OCI-LY7 (cell line): ENCODE measurements at regions not wholly inside any gene's neighbourhood (a gene's known extent, or its start where the extent isn't known, plus 50 kb on each side); places are given as distances from the start of the nearest gene placed in this dataset.

Source experiments
- BruUV-seq: library from RNA; stranded (reverse); fragments of 400-500 nt; replicated peaks from 2 replicates; lab custom pipeline; 2021; lab: Mats Ljungman, UMichigan
- CTCF ChIA-PET: fragments of 300-600 bp; sonication (Branson Sonifier 250); formaldehyde crosslinking; loops from one replicate; lab custom pipeline; 2022; ENCODE audit warnings: antibody characterized with exemption; ENCODE audit not compliant: unreplicated experiment; lab: Charles Lee
- POLR2A ChIA-PET: fragments of 300-600 bp; sonication (Branson Sonifier 250); formaldehyde crosslinking; loops from one replicate; lab custom pipeline; 2022; ENCODE audit warnings: antibody characterized with exemption; lab: Charles Lee
- DNase-seq: peaks from one replicate; pipeline ENCODE4 v3.0.0-alpha.2; 2015; ENCODE audit warnings: low spot score
- H2AFZ ChIP-seq: fragments of 200-600 bp; sonication (generic), shearing (Covaris generic); 2 replicates; pipeline ENCODE4 v1.6.1; 2014; ENCODE audit warnings: mild to moderate bottlenecking, antibody characterized with exemption, low read length, moderate library complexity
- H3K27ac ChIP-seq: fragments of 200-600 bp; sonication (generic); 2 replicates; pipeline ENCODE4 v1.5.1; 2014; ENCODE audit warnings: mixed run types, low read depth, mild to moderate bottlenecking, moderate library complexity, low read length, inconsistent platforms; ENCODE audit not compliant: poor library complexity, severe bottlenecking
- H3K36me3 ChIP-seq: fragments of 200-600 bp; sonication (generic); 2 replicates; pipeline ENCODE4 v1.6.1; 2014; ENCODE audit warnings: mild to moderate bottlenecking, antibody characterized with exemption, low read length, moderate library complexity, mixed read lengths; ENCODE audit not compliant: insufficient read depth
- H3K4me1 ChIP-seq: fragments of 200-600 bp; sonication (generic); 2 replicates; pipeline ENCODE4 v1.5.1; 2014; ENCODE audit warnings: mild to moderate bottlenecking, low read length; ENCODE audit not compliant: insufficient read depth, poor library complexity, severe bottlenecking
- H3K4me2 ChIP-seq: fragments of 200-600 bp; sonication (generic); 2 replicates; pipeline ENCODE4 v1.6.1; 2014; ENCODE audit warnings: mild to moderate bottlenecking, low read length
- H3K4me3 ChIP-seq: fragments of 200-600 bp; sonication (generic); 2 replicates; pipeline ENCODE4 v1.5.1; 2014; ENCODE audit warnings: mild to moderate bottlenecking, low read depth, low read length; ENCODE audit not compliant: poor library complexity, severe bottlenecking
- H3K79me2 ChIP-seq: fragments of 200-600 bp; sonication (generic); 2 replicates; pipeline ENCODE4 v1.6.1; 2016; ENCODE audit warnings: low read depth, mild to moderate bottlenecking, low read length, moderate library complexity, mixed read lengths; ENCODE audit not compliant: insufficient read depth
- H3K9me2 ChIP-seq: fragments of 200-600 bp; sonication (generic); 2 replicates; pipeline ENCODE4 v1.6.1; 2016; ENCODE audit warnings: mild to moderate bottlenecking, low read length, mixed read lengths; ENCODE audit not compliant: insufficient read depth
- H3K9me3 ChIP-seq: fragments of 200-600 bp; sonication (generic); 2 replicates; pipeline ENCODE4 v1.6.1; 2014; ENCODE audit warnings: mild to moderate bottlenecking, mixed run types, low read length, mixed read lengths
- H4K20me1 ChIP-seq: fragments of 200-600 bp; sonication (generic); 2 replicates; pipeline ENCODE4 v1.6.1; 2014; ENCODE audit warnings: mild to moderate bottlenecking, antibody characterized with exemption, low read length, moderate library complexity, mixed read lengths; ENCODE audit not compliant: insufficient read depth
- EZH2phosphoT487 ChIP-seq: fragments of 200-600 bp; sonication (generic); IDR thresholded peaks from 2 replicates; pipeline ENCODE4 v1.6.1; 2018; ENCODE audit warnings: low read depth, borderline replicate concordance, mild to moderate bottlenecking, mixed run types, antibody characterized with exemption, low read length, moderate library complexity, mixed read lengths
- intact Hi-C: fragments of 100-400 bp; cut with micrococcal nuclease; formaldehyde crosslinking; loops from one replicate; pipeline ENCODE4 v1.10.0; 2022; ENCODE audit not compliant: unreplicated experiment
- TF ChIP-seq, protein P1 (sequence below): fragments of 200-600 bp; sonication (generic); conservative IDR thresholded peaks from 2 replicates; pipeline ENCODE4 v1.5.1; 2014; ENCODE audit warnings: mild to moderate bottlenecking, antibody characterized with exemption, low read length, moderate library complexity, mixed read lengths

DNA sequence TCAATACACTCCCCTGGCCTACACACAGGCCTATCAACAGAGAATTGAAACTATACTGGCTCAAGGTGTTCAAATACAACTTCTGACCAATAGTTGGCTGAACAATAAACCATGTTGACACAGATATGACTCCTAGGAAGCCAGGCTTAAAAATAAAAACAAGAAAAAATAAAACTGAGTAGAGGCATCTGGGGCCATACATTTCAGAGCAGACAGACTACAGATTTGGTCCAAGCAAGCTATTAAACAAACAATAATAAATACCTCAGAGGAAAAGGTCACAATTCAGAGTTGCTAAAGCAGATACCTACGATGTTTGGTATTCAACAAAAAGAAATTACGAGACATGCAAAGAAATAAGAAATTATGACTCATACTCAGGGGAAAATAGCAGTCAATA is 132.8 kb upstream of the ACVR2A start:
- no peaks in the 10 kb centered on the region for H3K9me3 ChIP-seq
- intact Hi-C loops, result no loop called here
- no peak overlapping the region for H3K4me3 ChIP-seq
- DNase-seq, result no peak
- no peaks in the 10 kb centered on the region for H3K4me1 ChIP-seq
- no peak overlapping the region for H2AFZ ChIP-seq
- ChIA-PET POLR2A (interaction anchor here (0.6 to 1.1 kb wide), 3 partner anchors 13 to 822 kb away, joined by 3 to 5 read pairs (median 3); no protein-coding TSS in a partner anchor), CTCF (no interaction called here)
- no peaks in the 10 kb centered on the region for H3K79me2 ChIP-seq
- no peak overlapping the region for H3K4me2 ChIP-seq
- no peak overlapping the region for H3K27ac ChIP-seq
- H3K36me3 ChIP-seq, result no peaks in the 10 kb centered on the region
- H3K9me2 ChIP-seq, result no peaks in the 10 kb centered on the region
- no TSS peak for BruUV-seq
- TF ChIP-seq, protein P1, sequence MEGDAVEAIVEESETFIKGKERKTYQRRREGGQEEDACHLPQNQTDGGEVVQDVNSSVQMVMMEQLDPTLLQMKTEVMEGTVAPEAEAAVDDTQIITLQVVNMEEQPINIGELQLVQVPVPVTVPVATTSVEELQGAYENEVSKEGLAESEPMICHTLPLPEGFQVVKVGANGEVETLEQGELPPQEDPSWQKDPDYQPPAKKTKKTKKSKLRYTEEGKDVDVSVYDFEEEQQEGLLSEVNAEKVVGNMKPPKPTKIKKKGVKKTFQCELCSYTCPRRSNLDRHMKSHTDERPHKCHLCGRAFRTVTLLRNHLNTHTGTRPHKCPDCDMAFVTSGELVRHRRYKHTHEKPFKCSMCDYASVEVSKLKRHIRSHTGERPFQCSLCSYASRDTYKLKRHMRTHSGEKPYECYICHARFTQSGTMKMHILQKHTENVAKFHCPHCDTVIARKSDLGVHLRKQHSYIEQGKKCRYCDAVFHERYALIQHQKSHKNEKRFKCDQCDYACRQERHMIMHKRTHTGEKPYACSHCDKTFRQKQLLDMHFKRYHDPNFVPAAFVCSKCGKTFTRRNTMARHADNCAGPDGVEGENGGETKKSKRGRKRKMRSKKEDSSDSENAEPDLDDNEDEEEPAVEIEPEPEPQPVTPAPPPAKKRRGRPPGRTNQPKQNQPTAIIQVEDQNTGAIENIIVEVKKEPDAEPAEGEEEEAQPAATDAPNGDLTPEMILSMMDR, result no peak
- TF ChIP-seq EZH2phosphoT487, result no peak
- no peaks in the 10 kb centered on the region for H4K20me1 ChIP-seq

DNA sequence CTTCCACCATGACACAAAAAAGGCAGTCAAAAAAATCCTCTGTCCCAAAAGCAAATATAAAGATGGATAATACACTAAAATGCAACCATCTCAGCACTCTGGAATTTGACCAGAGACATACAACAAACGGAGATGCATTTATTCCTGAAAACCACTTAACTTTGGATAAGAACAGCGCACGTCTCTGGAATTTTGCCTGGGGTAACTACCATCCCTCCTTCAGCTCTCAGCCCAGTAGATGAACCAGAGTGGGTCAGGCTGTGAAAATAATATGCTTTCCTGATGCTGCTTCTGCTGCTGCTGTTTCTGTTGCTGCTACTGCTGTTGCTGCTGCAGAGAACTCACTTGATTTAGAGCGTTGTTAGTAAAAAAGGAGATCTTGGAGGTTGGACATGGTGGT is 133.8 kb upstream of the ACVR2A start:
- Histone ChIP-seq H3K27ac (no peak overlapping the region), H3K4me1 (no peaks in the 10 kb centered on the region), H3K4me2 (no peak overlapping the region), H3K36me3 (no peaks in the 10 kb centered on the region), H4K20me1 (no peaks in the 10 kb centered on the region), H3K9me2 (no peaks in the 10 kb centered on the region), H3K4me3 (no peak overlapping the region), H2AFZ (no peak overlapping the region), H3K9me3 (no peaks in the 10 kb centered on the region), H3K79me2 (no peaks in the 10 kb centered on the region)
- intact Hi-C loops, result no loop called here
- no peak for TF ChIP-seq EZH2phosphoT487
- TF ChIP-seq, protein P1, result no peak
- POLR2A ChIA-PET, result no interaction called here
- DNase-seq, result no peak
- BruUV-seq, result no TSS peak
- CTCF ChIA-PET, result no interaction called here

DNA sequence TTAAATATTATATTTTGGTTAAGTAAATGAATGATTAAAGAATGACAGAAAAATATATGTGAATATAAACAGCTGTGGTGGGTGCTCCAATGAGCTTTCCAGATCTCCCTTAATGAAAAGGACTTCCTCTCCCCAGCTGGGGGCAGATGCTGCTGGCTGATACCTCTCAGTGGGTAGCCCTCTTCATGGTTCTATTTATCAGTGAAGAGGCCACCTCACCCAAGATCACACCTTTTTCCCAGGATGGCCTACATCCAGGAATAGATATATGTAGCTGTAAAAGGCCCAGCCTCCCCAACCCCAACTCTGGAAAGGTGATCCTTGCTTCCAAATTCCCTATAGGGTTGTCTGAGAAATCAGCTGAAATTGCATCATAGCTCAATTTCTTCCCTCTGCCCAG is 135.2 kb upstream of the ACVR2A start:
- DNase-seq, result no peak
- Histone ChIP-seq H3K9me3 (no peaks in the 10 kb centered on the region), H3K4me1 (no peaks in the 10 kb centered on the region), H3K9me2 (no peaks in the 10 kb centered on the region), H4K20me1 (no peaks in the 10 kb centered on the region), H3K4me3 (no peak overlapping the region), H3K79me2 (no peaks in the 10 kb centered on the region), H3K27ac (no peak overlapping the region), H3K36me3 (no peaks in the 10 kb centered on the region), H2AFZ (no peak overlapping the region), H3K4me2 (no peak overlapping the region)
- TF ChIP-seq, protein P1, result no peak
- no peak for TF ChIP-seq EZH2phosphoT487
- no TSS peak for BruUV-seq
- intact Hi-C loops, result no loop called here
- ChIA-PET CTCF (no interaction called here), POLR2A (no interaction called here)
